Uterus (tissue), 3 donors: ENCODE measurements at regions not wholly inside any gene's neighbourhood (a gene's known extent, or its start where the extent isn't known, plus 50 kb on each side); places are given as distances from the start of the nearest gene placed in this dataset.

Source experiments
- DNase-seq, 2 donors: peaks; one replicate each; pipeline ENCODE4 v3.0.0-alpha.2; 2019 to 2020
- H3K27ac ChIP-seq, 2 donors: fragments of 200-600 bp; sonication (generic); 1 replicate in 1 of 2; 2 replicates in 1 of 2; pipeline ENCODE4 v1.5.1; 2016 to 2018
- H3K27me3 ChIP-seq, 2 donors: fragments of 200-600 bp; sonication (generic); one replicate each; pipeline ENCODE4 v1.5.1; 2018 to 2019; ENCODE audit warnings: control low read depth in 1 of 2
- H3K36me3 ChIP-seq, 2 donors: fragments of 200-600 bp; sonication (generic); one replicate each; pipeline ENCODE4 v1.5.1; 2019; ENCODE audit warnings: control low read depth in 1 of 2
- H3K4me1 ChIP-seq, 2 donors: fragments of 200-600 bp; sonication (generic); one replicate each; pipeline ENCODE4 v1.5.1; 2018 to 2019; ENCODE audit warnings: control low read depth in 1 of 2
- H3K4me3 ChIP-seq, 2 donors: fragments of 200-600 bp; sonication (generic); 1 replicate in 1 of 2; 2 replicates in 1 of 2; pipeline ENCODE4 v1.5.1; 2018 to 2019; ENCODE audit warnings: mild to moderate bottlenecking in 1 of 2
- H3K9me3 ChIP-seq, 2 donors: fragments of 200-600 bp; sonication (generic); one replicate each; pipeline ENCODE4 v1.5.1; 2019; ENCODE audit warnings: control low read depth in 1 of 2
- POLR2A ChIP-seq, 2 donors: fragments of 450-650 bp; IDR thresholded peaks; one replicate each; pipeline ENCODE4 v1.6.1; 2016; ENCODE audit warnings: antibody characterized with exemption in 2 of 2, mild to moderate bottlenecking in 1 of 2, moderate library complexity in 1 of 2
- intact Hi-C: fragments of 100-400 bp; cut with DNase I; formaldehyde crosslinking; loops from one replicate; pipeline ENCODE4 v1.15.1; 2023; ENCODE audit warnings: low total_unique reads
- TF ChIP-seq, protein P1 (sequence below), 4 experiments: fragments of 200-600 bp in 2 of 4; fragments of 450-650 bp in 2 of 4; sonication (generic) in 2 of 4; IDR thresholded peaks; one replicate each; pipeline ENCODE4 v1.5.1; 2016 to 2019; ENCODE audit warnings: antibody characterized with exemption in 4 of 4, mild to moderate bottlenecking in 2 of 4, moderate library complexity in 1 of 4
- donor health status: DM: yes; HTN: yes; CAD: no.

DNA sequence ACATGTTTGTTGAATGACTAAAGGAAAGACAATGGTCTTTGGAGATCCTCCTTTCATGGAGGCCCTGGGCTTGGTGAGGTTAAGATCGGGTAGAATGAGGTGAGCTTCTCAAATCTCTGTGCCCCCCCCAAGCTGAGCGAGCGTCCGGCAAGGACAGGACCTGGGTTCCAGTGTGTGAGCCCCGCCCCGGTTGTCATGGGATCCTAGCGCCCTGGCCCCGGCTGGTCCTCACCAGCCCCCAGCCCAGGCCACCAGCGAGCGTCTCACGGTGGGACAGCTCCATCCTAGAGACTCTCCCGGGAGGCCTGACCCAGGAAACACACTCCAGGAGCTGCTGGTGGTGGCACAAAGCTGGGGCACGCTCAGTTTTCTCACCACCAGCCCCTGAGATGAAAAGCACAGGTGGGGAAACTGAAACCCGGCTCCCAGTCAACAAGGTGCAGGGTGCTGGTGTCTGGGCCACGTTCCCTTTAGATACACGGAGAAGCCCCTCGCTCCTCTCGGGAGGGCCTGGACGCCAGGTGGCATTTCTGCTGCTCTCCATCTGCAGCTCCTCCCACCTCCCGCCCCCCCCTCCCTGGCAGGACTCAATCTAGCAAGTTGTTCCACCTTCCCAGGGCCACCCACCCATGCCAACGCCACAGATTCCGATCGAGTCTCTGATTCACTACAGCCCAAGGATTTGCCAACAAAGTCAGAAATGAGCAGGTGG lies 131.3 kb upstream of the PPP1R26 start:
- Histone ChIP-seq H3K9me3 (no peaks in the 10 kb centered on the region), H3K36me3 (no peaks in the 10 kb centered on the region), H3K4me1 (no peaks in the 10 kb centered on the region), H3K27ac (no peak overlapping the region), H3K4me3 (no peak overlapping the region), H3K27me3 (no peaks in the 10 kb centered on the region)
- TF ChIP-seq, protein P1, sequence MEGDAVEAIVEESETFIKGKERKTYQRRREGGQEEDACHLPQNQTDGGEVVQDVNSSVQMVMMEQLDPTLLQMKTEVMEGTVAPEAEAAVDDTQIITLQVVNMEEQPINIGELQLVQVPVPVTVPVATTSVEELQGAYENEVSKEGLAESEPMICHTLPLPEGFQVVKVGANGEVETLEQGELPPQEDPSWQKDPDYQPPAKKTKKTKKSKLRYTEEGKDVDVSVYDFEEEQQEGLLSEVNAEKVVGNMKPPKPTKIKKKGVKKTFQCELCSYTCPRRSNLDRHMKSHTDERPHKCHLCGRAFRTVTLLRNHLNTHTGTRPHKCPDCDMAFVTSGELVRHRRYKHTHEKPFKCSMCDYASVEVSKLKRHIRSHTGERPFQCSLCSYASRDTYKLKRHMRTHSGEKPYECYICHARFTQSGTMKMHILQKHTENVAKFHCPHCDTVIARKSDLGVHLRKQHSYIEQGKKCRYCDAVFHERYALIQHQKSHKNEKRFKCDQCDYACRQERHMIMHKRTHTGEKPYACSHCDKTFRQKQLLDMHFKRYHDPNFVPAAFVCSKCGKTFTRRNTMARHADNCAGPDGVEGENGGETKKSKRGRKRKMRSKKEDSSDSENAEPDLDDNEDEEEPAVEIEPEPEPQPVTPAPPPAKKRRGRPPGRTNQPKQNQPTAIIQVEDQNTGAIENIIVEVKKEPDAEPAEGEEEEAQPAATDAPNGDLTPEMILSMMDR (IDR thresholded peaks at IDR 0.05): no peak
- TF ChIP-seq POLR2A (IDR thresholded peaks at IDR 0.05): no peak
- DNase-seq: no peak
- intact Hi-C loops: loop anchor here (10.0 kb wide), 1 partner anchor 263 kb away; the partner anchor contains the start of gene OLFM1

DNA sequence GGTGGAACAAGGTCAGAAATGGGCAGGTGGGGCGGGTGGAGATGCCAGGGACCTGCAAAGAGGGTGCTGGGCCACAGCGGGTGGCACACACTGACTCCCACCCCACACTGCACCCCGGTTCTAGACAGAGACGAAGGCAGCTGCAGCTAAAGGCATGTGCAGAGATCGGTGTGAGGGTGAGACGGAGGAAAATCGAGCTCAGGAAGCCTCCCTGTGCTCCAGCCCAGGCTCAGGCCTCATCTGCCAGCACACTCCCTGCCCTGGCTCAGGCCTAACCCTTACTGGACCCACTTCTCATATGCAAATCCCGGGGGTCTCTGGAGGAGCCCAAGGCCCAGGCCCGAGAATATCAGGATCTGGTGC lies 130.8 kb upstream of the PPP1R26 start:
- Histone ChIP-seq H3K27ac (no peak overlapping the region), H3K4me1 (no peaks in the 10 kb centered on the region), H3K36me3 (no peaks in the 10 kb centered on the region), H3K4me3 (no peak overlapping the region), H3K27me3 (no peaks in the 10 kb centered on the region), H3K9me3 (no peaks in the 10 kb centered on the region)
- intact Hi-C loops: loop anchor here (10.0 kb wide), 1 partner anchor 264 kb away; the partner anchor contains the start of gene OLFM1
- DNase-seq: no peak
- TF ChIP-seq POLR2A (IDR thresholded peaks at IDR 0.05): no peak
- TF ChIP-seq, protein P1 (IDR thresholded peaks at IDR 0.05): no peak

DNA sequence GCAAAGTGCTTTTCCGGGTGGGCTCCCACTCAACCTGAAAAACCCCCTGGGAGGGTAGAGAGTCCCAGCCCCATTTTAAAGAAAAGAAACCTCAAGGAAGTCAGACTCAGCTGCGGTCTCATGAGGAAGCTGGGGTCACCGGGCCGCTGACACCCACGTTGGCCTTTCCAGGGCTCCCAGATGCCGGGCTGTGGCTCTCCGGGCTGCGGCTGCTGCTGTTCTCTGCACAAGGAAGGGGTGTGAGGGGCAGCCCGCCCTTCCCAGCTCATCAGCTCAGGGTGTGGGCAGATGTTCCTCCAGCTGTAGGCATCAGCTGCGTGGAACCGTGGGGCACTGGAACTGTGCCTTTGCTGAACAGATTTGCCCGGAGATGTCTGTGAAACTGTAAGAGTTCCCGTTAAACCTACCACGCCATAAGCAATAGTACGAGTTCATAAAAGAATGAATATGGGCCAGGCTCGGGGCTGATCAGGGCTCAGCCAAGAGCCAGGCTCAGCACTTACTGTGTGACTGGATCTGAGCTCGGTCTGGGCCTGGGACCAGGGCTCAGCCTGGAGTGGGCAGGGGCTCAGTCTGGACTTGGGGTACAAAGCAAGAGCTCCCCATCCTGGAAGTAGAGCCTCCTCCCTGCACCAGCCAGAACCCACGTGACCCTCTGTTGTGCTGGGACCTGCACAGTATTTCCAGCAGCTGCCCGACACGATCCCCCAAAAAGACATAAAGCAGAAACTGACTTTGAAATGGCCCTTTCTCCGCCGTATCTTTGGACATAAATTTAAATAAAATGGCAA lies 130.2 kb upstream of the PPP1R26 start:
- no peak for DNase-seq
- no peak for TF ChIP-seq POLR2A (IDR thresholded peaks at IDR 0.05)
- TF ChIP-seq, protein P1 (IDR thresholded peaks at IDR 0.05): no peak
- intact Hi-C loops: loop anchor here (10.0 kb wide), 1 partner anchor 265 kb away; the partner anchor contains the start of gene OLFM1
- no peaks in the 10 kb centered on the region for H3K36me3 ChIP-seq
- no peaks in the 10 kb centered on the region for H3K4me1 ChIP-seq
- no peaks in the 10 kb centered on the region for H3K9me3 ChIP-seq
- no peaks in the 10 kb centered on the region for H3K27me3 ChIP-seq
- no peak overlapping the region for H3K27ac ChIP-seq
- no peak overlapping the region for H3K4me3 ChIP-seq

DNA sequence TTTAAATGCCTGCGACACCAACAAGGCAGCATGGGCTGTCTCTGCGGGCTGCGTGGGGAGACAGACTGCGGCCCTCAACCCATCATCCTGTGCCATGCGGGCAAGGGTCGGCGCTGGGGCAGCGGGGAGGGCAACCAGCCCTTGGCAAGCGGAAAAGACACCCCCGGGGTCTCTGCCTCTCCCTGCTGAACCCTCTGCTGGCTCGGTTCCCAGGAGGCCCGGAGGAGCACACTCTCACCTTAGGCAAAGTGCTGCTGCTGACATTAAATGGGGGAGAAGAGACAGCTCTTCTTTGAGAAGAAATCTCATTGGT lies 129.6 kb upstream of the PPP1R26 start:
- H3K27me3 ChIP-seq: no peaks in the 10 kb centered on the region
- intact Hi-C loops: no loop called here

More for the DNA sequence above, 129.6 kb upstream of the PPP1R26 start:
- Histone ChIP-seq H3K4me1 (no peaks in the 10 kb centered on the region), H3K27ac (no peak overlapping the region), H3K9me3 (no peaks in the 10 kb centered on the region), H3K4me3 (no peak overlapping the region), H3K36me3 (no peaks in the 10 kb centered on the region)
- DNase-seq: no peak
- no peak for TF ChIP-seq POLR2A (IDR thresholded peaks at IDR 0.05)
- TF ChIP-seq, protein P1 (IDR thresholded peaks at IDR 0.05): no peak
